ENCODE measurements at regions not wholly inside any gene's neighbourhood (a gene's known extent, or its start where the extent isn't known, plus 50 kb on each side); places are given as distances from the start of the nearest gene placed in this dataset.
A peak's percentile ranks its signal among the peaks of the same experiment; 100 is the strongest.

GRCh38 chr4:189185810-189186432, 754.8 kb upstream of the FRG1 start:
- DNase-seq (ENCODE audit: low read depth) = no peak
- no peak for TF ChIP-seq CTCF (IDR thresholded peaks at IDR 0.05; ENCODE audit: low read depth, low read length, missing control alignments)
- H3K4me3 ChIP-seq (ENCODE audit: low read depth, low read length) = no peak overlapping the region

DNA sequence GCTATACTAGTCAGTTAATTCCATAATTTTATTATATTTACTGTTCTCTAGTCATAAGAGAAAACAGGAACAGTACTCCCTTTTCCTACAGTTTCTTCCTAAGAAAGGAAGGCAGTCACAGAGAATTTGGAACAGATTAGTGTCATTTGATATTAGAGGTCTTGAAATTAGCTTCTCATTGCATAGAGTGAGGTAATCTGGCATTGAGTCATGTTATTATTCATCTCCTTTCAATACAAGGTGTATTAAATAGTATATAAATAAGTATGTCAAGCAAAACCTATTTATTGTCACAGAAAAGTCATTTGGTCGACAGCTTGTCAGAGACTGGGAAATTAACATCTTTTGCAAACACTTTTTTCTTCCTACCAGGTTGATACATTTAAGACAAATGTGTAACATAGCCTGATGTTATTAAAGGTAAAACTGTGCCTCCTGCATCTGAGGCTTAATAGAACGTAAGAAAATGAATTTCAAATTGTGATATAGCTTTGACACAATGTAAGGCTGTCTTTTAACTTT, 753.1 kb upstream of the FRG1 start:
- DNase-seq (ENCODE audit: low read depth) = no peak
- H3K4me3 ChIP-seq (ENCODE audit: low read depth, low read length) = no peak overlapping the region
- TF ChIP-seq CTCF (IDR thresholded peaks at IDR 0.05; ENCODE audit: low read depth, low read length, missing control alignments) = no peak

GRCh38 chr4:189198624-189199023, 742.0 kb upstream of the FRG1 start:
- no peak for TF ChIP-seq CTCF (IDR thresholded peaks at IDR 0.05; ENCODE audit: low read depth, low read length, missing control alignments)
- DNase-seq (ENCODE audit: low read depth) = no peak
- no peak overlapping the region for H3K4me3 ChIP-seq (ENCODE audit: low read depth, low read length)

- no peak for TF ChIP-seq CTCF (IDR thresholded peaks at IDR 0.05; ENCODE audit: low read depth, low read length, missing control alignments)
- no peak overlapping the region for H3K4me3 ChIP-seq (ENCODE audit: low read depth, low read length)
- DNase-seq (ENCODE audit: low read depth) = no peak
These were observed 740.3 kb upstream of the FRG1 start for GRCh38 chr4:189200353-189200752.

GRCh38 chr4:189202182-189202868, 738.3 kb upstream of the FRG1 start:
- peak; percentile 47 for TF ChIP-seq CTCF (IDR thresholded peaks at IDR 0.05; ENCODE audit: low read depth, low read length, missing control alignments)
- no peak overlapping the region for H3K4me3 ChIP-seq (ENCODE audit: low read depth, low read length)
- no peak for DNase-seq (ENCODE audit: low read depth)

- H3K4me3 ChIP-seq (ENCODE audit: low read depth, low read length) = no peak overlapping the region
- DNase-seq (ENCODE audit: low read depth) = no peak
- no peak for TF ChIP-seq CTCF (IDR thresholded peaks at IDR 0.05; ENCODE audit: low read depth, low read length, missing control alignments)
These were observed 737.8 kb upstream of the FRG1 start for GRCh38 chr4:189202869-189203271.

Data from GM12864 (cell line).